GM23338 (cell line): ENCODE measurements at regions not wholly inside any gene's neighbourhood (a gene's known extent, or its start where the extent isn't known, plus 50 kb on each side); places are given as distances from the start of the nearest gene placed in this dataset.
A peak's percentile ranks its signal among the peaks of the same experiment; 100 is the strongest.

Source experiments
- ATAC-seq: fragments of 200-7000 bp; cut with Tn5 transposase; 3 replicates; pipeline ENCODE4 v1.9.1; 2020
- DNase-seq: peaks from one replicate; pipeline ENCODE4 v3.0.0-alpha.2; 2015; ENCODE audit warnings: low spot score
- H2AFZ ChIP-seq: fragments of 200-600 bp; sonication (generic); 2 replicates; pipeline ENCODE4 v1.8.0; 2016; ENCODE audit warnings: antibody characterized with exemption, mild to moderate bottlenecking, moderate library complexity
- H3F3A ChIP-seq: fragments of 200-600 bp; sonication (generic); replicated peaks from 2 replicates; pipeline ENCODE4 v1.8.0; 2017; ENCODE audit warnings: antibody characterized with exemption, mixed run types, low read depth
- H3K27ac ChIP-seq: fragments of 200-600 bp; sonication (generic); 2 replicates; pipeline ENCODE4 v1.6.1; 2016; ENCODE audit warnings: low read depth
- H3K27me3 ChIP-seq: fragments of 200-600 bp; sonication (generic); 2 replicates; pipeline ENCODE4 v1.8.0; 2016; ENCODE audit warnings: mild to moderate bottlenecking, mixed run types, moderate library complexity; ENCODE audit not compliant: insufficient read depth
- H3K36me3 ChIP-seq: fragments of 200-600 bp; sonication (generic); 2 replicates; pipeline ENCODE4 v1.8.0; 2016; ENCODE audit warnings: mild to moderate bottlenecking; ENCODE audit not compliant: insufficient read depth
- H3K4me1 ChIP-seq: fragments of 200-600 bp; sonication (generic); 2 replicates; pipeline ENCODE4 v1.8.0; 2016; ENCODE audit warnings: mild to moderate bottlenecking, moderate library complexity; ENCODE audit not compliant: insufficient read depth
- H3K4me2 ChIP-seq: fragments of 200-600 bp; sonication (generic); 2 replicates; pipeline ENCODE4 v1.7.1; 2017; ENCODE audit warnings: mixed run types
- H3K4me3 ChIP-seq: fragments of 200-600 bp; sonication (generic); 2 replicates; pipeline ENCODE4 v1.6.1; 2016; ENCODE audit warnings: mixed run types
- H3K79me2 ChIP-seq: fragments of 200-600 bp; sonication (generic); replicated peaks from 2 replicates; pipeline ENCODE4 v1.8.0; 2017; ENCODE audit warnings: mild to moderate bottlenecking; ENCODE audit not compliant: insufficient read depth
- H3K9me2 ChIP-seq: fragments of 200-600 bp; sonication (generic); 2 replicates; pipeline ENCODE4 v1.8.0; 2017; ENCODE audit not compliant: insufficient read depth
- H4K20me1 ChIP-seq: fragments of 200-600 bp; sonication (generic); replicated peaks from 2 replicates; pipeline ENCODE4 v1.8.0; 2017; ENCODE audit warnings: mild to moderate bottlenecking; ENCODE audit not compliant: insufficient read depth
- H3K27ac Mint-ChIP-seq: 2 replicates; pipeline ENCODE4 v1.8.0; 2020; ENCODE audit warnings: inconsistent platforms, mild to moderate bottlenecking, moderate library complexity, mixed read lengths
- H3K27me3 Mint-ChIP-seq: 3 replicates; pipeline ENCODE4 v1.8.0; 2022; ENCODE audit warnings: low read depth, mild to moderate bottlenecking, moderate library complexity, mixed read lengths, inconsistent platforms; ENCODE audit not compliant: insufficient read depth, poor library complexity
- H3K36me3 Mint-ChIP-seq: 3 replicates; pipeline ENCODE4 v1.8.0; 2021; ENCODE audit warnings: low read depth, mild to moderate bottlenecking, inconsistent platforms, moderate library complexity, mixed read lengths
- H3K4me1 Mint-ChIP-seq: 3 replicates; pipeline ENCODE4 v1.8.0; 2020; ENCODE audit warnings: mild to moderate bottlenecking, inconsistent platforms, mixed read lengths
- H3K4me3 Mint-ChIP-seq: 3 replicates; pipeline ENCODE4 v1.8.0; 2021; ENCODE audit warnings: moderate library complexity, mild to moderate bottlenecking, inconsistent platforms, mixed read lengths
- H3K9me3 Mint-ChIP-seq: 3 replicates; pipeline ENCODE4 v1.8.0; 2020; ENCODE audit warnings: moderate library complexity, mild to moderate bottlenecking, inconsistent platforms, mixed read lengths
- CREB1 ChIP-seq: fragments of 250-450 bp; sonication (Bioruptor Pico); IDR thresholded peaks from 2 replicates; pipeline ENCODE4 v1.5.0; 2020; ENCODE audit warnings: low read depth, mild to moderate bottlenecking, moderate library complexity
- EZH2 ChIP-seq: fragments of 200-600 bp; sonication (generic); IDR thresholded peaks from one replicate; pipeline ENCODE4 v1.8.0; 2017; ENCODE audit warnings: antibody characterized with exemption, mild to moderate bottlenecking, low read depth; ENCODE audit not compliant: unreplicated experiment
- EZH2phosphoT487 ChIP-seq: fragments of 200-600 bp; sonication (generic); IDR thresholded peaks from one replicate; pipeline ENCODE4 v1.8.1; 2018; ENCODE audit warnings: antibody characterized with exemption; ENCODE audit not compliant: unreplicated experiment
- JUNB ChIP-seq: IDR thresholded peaks from one replicate; pipeline ENCODE4 v1.6.1; 2016; ENCODE audit warnings: antibody characterized with exemption; ENCODE audit not compliant: unreplicated experiment
- NANOG ChIP-seq: IDR thresholded peaks from 2 replicates; pipeline ENCODE4 v1.6.1; 2016; ENCODE audit warnings: antibody characterized with exemption, borderline replicate concordance
- POLR2AphosphoS5 ChIP-seq: IDR thresholded peaks from 2 replicates; pipeline ENCODE4 v1.6.1; 2016; ENCODE audit warnings: antibody characterized with exemption, low read depth
- STAT1 ChIP-seq: IDR thresholded peaks from one replicate; pipeline ENCODE4 v1.6.1; 2016; ENCODE audit warnings: antibody characterized with exemption; ENCODE audit not compliant: unreplicated experiment
- ZNF114 ChIP-seq: fragments of 250-450 bp; sonication (Bioruptor Pico); IDR thresholded peaks from 2 replicates; pipeline ENCODE4 v1.5.0; 2020; ENCODE audit warnings: mild to moderate bottlenecking, moderate library complexity
- ZNF331 ChIP-seq: fragments of 250-450 bp; sonication (Bioruptor Pico); IDR thresholded peaks from 2 replicates; pipeline ENCODE4 v1.5.0; 2020; ENCODE audit warnings: low read depth, mild to moderate bottlenecking, moderate library complexity
- TF ChIP-seq, protein P1 (sequence below), 2 experiments: fragments of 200-600 bp in 1 of 2; sonication (generic) in 1 of 2; conservative IDR thresholded peaks; 2 replicates each; pipeline versions ENCODE4 v1.5.1 to v1.6.1; 2016 to 2017; ENCODE audit warnings: antibody characterized with exemption in 2 of 2, low read depth in 2 of 2, mild to moderate bottlenecking in 2 of 2, moderate library complexity in 1 of 2
- TF ChIP-seq, protein P2 (sequence below): fragments of 250-450 bp; sonication (Bioruptor Pico); IDR thresholded peaks from 2 replicates; pipeline ENCODE4 v1.5.0; 2020; ENCODE audit warnings: mild to moderate bottlenecking, moderate library complexity
- TF ChIP-seq, protein P3 (sequence below): IDR thresholded peaks from one replicate; pipeline ENCODE4 v1.6.1; 2018; ENCODE audit warnings: antibody characterized with exemption; ENCODE audit not compliant: unreplicated experiment

DNA sequence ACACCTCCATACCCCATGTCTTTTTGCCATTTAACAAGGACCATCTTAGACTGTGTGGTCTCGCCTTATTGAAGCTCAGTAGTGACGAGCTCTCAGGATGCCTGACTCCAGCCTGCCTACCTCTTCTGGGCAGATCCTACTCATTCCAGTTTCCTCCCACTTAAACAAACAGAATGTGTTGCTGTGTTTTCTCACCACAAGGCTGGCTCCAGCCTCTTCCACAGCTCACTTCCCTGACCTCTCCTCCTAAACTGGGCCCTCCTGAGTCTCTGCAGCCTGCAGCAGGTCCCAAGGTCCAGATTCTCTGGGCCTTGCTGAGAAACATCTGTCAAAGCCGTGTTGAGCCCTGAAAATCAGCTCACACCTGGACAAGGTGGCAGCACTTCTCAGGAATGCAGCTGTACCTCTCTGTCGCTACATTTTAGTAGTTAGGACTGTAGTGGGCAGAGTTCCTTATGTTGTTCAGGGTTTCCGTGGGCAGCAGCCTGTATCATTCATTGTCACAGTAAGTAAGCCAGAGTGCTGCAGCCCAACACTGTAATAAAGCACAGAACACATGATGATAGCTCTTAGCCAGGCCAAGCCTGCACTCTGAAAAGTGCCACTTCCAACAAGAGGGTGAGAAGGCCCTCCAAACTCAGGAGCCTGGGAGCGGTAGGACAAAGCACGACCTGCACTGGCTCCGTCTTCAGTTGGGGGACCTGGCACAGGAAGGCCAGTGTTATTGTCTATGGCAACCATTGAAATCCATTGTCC lies 68.5 kb downstream of the NKX2-1 start:
- no peak for DNase-seq
- no peaks in the 10 kb centered on the region for H3F3A ChIP-seq
- Mint-ChIP-seq H3K4me1 (peaks cover 19% of the 10 kb centered on the region), H3K27ac (no peak overlapping the region), H3K9me3 (no peaks in the 10 kb centered on the region; the same call in 2 of the 3 replicates), H3K27me3 (peaks cover 10% of the 10 kb centered on the region), H3K36me3 (no peaks in the 10 kb centered on the region), H3K4me3 (no peak overlapping the region)
- H3K27me3 ChIP-seq, result peaks cover 9% of the 10 kb centered on the region; the same call in 1 of the 2 replicates
- no peaks in the 10 kb centered on the region for H3K36me3 ChIP-seq
- H2AFZ ChIP-seq, result no peak overlapping the region
- no peak overlapping the region for H3K27ac ChIP-seq
- no peaks in the 10 kb centered on the region for H3K79me2 ChIP-seq
- no peaks in the 10 kb centered on the region for H4K20me1 ChIP-seq
- no peak overlapping the region for H3K4me2 ChIP-seq
- TF ChIP-seq CREB1 (CRISPR knock-in tag), result no peak
- no peak for TF ChIP-seq STAT1
- TF ChIP-seq ZNF114 (CRISPR knock-in tag), result no peak
- TF ChIP-seq, protein P1, sequence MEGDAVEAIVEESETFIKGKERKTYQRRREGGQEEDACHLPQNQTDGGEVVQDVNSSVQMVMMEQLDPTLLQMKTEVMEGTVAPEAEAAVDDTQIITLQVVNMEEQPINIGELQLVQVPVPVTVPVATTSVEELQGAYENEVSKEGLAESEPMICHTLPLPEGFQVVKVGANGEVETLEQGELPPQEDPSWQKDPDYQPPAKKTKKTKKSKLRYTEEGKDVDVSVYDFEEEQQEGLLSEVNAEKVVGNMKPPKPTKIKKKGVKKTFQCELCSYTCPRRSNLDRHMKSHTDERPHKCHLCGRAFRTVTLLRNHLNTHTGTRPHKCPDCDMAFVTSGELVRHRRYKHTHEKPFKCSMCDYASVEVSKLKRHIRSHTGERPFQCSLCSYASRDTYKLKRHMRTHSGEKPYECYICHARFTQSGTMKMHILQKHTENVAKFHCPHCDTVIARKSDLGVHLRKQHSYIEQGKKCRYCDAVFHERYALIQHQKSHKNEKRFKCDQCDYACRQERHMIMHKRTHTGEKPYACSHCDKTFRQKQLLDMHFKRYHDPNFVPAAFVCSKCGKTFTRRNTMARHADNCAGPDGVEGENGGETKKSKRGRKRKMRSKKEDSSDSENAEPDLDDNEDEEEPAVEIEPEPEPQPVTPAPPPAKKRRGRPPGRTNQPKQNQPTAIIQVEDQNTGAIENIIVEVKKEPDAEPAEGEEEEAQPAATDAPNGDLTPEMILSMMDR (conservative IDR thresholded peaks at IDR 0.05; ENCODE audit: low read depth in 2 of 2), result no peak
- TF ChIP-seq EZH2phosphoT487, result no peak
- no peak for TF ChIP-seq NANOG
- TF ChIP-seq POLR2AphosphoS5, result no peak
- TF ChIP-seq JUNB, result no peak
- TF ChIP-seq, protein P2, sequence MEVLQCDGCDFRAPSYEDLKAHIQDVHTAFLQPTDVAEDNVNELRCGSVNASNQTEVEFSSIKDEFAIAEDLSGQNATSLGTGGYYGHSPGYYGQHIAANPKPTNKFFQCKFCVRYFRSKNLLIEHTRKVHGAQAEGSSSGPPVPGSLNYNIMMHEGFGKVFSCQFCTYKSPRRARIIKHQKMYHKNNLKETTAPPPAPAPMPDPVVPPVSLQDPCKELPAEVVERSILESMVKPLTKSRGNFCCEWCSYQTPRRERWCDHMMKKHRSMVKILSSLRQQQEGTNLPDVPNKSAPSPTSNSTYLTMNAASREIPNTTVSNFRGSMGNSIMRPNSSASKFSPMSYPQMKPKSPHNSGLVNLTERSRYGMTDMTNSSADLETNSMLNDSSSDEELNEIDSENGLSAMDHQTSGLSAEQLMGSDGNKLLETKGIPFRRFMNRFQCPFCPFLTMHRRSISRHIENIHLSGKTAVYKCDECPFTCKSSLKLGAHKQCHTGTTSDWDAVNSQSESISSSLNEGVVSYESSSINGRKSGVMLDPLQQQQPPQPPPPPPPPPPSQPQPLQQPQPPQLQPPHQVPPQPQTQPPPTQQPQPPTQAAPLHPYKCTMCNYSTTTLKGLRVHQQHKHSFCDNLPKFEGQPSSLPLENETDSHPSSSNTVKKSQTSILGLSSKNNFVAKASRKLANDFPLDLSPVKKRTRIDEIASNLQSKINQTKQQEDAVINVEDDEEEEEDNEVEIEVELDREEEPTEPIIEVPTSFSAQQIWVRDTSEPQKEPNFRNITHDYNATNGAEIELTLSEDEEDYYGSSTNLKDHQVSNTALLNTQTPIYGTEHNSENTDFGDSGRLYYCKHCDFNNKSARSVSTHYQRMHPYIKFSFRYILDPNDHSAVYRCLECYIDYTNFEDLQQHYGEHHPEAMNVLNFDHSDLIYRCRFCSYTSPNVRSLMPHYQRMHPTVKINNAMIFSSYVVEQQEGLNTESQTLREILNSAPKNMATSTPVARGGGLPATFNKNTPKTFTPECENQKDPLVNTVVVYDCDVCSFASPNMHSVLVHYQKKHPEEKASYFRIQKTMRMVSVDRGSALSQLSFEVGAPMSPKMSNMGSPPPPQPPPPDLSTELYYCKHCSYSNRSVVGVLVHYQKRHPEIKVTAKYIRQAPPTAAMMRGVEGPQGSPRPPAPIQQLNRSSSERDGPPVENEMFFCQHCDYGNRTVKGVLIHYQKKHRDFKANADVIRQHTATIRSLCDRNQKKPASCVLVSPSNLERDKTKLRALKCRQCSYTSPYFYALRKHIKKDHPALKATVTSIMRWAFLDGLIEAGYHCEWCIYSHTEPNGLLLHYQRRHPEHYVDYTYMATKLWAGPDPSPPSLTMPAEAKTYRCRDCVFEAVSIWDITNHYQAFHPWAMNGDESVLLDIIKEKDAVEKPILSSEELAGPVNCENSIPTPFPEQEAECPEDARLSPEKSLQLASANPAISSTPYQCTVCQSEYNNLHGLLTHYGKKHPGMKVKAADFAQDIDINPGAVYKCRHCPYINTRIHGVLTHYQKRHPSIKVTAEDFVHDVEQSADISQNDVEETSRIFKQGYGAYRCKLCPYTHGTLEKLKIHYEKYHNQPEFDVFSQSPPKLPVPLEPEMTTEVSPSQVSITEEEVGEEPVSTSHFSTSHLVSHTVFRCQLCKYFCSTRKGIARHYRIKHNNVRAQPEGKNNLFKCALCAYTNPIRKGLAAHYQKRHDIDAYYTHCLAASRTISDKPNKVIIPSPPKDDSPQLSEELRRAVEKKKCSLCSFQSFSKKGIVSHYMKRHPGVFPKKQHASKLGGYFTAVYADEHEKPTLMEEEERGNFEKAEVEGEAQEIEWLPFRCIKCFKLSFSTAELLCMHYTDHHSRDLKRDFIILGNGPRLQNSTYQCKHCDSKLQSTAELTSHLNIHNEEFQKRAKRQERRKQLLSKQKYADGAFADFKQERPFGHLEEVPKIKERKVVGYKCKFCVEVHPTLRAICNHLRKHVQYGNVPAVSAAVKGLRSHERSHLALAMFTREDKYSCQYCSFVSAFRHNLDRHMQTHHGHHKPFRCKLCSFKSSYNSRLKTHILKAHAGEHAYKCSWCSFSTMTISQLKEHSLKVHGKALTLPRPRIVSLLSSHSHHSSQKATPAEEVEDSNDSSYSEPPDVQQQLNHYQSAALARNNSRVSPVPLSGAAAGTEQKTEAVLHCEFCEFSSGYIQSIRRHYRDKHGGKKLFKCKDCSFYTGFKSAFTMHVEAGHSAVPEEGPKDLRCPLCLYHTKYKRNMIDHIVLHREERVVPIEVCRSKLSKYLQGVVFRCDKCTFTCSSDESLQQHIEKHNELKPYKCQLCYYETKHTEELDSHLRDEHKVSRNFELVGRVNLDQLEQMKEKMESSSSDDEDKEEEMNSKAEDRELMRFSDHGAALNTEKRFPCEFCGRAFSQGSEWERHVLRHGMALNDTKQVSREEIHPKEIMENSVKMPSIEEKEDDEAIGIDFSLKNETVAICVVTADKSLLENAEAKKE (CRISPR knock-in tag), result no peak
- TF ChIP-seq EZH2, result no peak
- TF ChIP-seq ZNF331 (CRISPR knock-in tag), result no peak
- TF ChIP-seq, protein P3, sequence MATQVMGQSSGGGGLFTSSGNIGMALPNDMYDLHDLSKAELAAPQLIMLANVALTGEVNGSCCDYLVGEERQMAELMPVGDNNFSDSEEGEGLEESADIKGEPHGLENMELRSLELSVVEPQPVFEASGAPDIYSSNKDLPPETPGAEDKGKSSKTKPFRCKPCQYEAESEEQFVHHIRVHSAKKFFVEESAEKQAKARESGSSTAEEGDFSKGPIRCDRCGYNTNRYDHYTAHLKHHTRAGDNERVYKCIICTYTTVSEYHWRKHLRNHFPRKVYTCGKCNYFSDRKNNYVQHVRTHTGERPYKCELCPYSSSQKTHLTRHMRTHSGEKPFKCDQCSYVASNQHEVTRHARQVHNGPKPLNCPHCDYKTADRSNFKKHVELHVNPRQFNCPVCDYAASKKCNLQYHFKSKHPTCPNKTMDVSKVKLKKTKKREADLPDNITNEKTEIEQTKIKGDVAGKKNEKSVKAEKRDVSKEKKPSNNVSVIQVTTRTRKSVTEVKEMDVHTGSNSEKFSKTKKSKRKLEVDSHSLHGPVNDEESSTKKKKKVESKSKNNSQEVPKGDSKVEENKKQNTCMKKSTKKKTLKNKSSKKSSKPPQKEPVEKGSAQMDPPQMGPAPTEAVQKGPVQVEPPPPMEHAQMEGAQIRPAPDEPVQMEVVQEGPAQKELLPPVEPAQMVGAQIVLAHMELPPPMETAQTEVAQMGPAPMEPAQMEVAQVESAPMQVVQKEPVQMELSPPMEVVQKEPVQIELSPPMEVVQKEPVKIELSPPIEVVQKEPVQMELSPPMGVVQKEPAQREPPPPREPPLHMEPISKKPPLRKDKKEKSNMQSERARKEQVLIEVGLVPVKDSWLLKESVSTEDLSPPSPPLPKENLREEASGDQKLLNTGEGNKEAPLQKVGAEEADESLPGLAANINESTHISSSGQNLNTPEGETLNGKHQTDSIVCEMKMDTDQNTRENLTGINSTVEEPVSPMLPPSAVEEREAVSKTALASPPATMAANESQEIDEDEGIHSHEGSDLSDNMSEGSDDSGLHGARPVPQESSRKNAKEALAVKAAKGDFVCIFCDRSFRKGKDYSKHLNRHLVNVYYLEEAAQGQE, result no peak
- no peaks in the 10 kb centered on the region for H3K9me2 ChIP-seq
- peaks cover 10% of the 10 kb centered on the region for H3K4me1 ChIP-seq
- H3K4me3 ChIP-seq, result no peak overlapping the region
- ATAC-seq, result peak; percentile 37
